Uterus (tissue), 3 donors: ENCODE measurements at regions not wholly inside any gene's neighbourhood (a gene's known extent, or its start where the extent isn't known, plus 50 kb on each side); places are given as distances from the start of the nearest gene placed in this dataset.
A peak's percentile ranks its signal among the peaks of the same experiment; 100 is the strongest.

Source experiments
- DNase-seq, 2 donors: peaks; one replicate each; pipeline ENCODE4 v3.0.0-alpha.2; 2019 to 2020
- H3K27ac ChIP-seq, 2 donors: fragments of 200-600 bp; sonication (generic); 1 replicate in 1 of 2; 2 replicates in 1 of 2; pipeline ENCODE4 v1.5.1; 2016 to 2018
- H3K27me3 ChIP-seq, 2 donors: fragments of 200-600 bp; sonication (generic); one replicate each; pipeline ENCODE4 v1.5.1; 2018 to 2019; ENCODE audit warnings: control low read depth in 1 of 2
- H3K36me3 ChIP-seq, 2 donors: fragments of 200-600 bp; sonication (generic); one replicate each; pipeline ENCODE4 v1.5.1; 2019; ENCODE audit warnings: control low read depth in 1 of 2
- H3K4me1 ChIP-seq, 2 donors: fragments of 200-600 bp; sonication (generic); one replicate each; pipeline ENCODE4 v1.5.1; 2018 to 2019; ENCODE audit warnings: control low read depth in 1 of 2
- H3K4me3 ChIP-seq, 2 donors: fragments of 200-600 bp; sonication (generic); 1 replicate in 1 of 2; 2 replicates in 1 of 2; pipeline ENCODE4 v1.5.1; 2018 to 2019; ENCODE audit warnings: mild to moderate bottlenecking in 1 of 2
- H3K9me3 ChIP-seq, 2 donors: fragments of 200-600 bp; sonication (generic); one replicate each; pipeline ENCODE4 v1.5.1; 2019; ENCODE audit warnings: control low read depth in 1 of 2
- POLR2A ChIP-seq, 2 donors: fragments of 450-650 bp; IDR thresholded peaks; one replicate each; pipeline ENCODE4 v1.6.1; 2016; ENCODE audit warnings: antibody characterized with exemption in 2 of 2, mild to moderate bottlenecking in 1 of 2, moderate library complexity in 1 of 2
- intact Hi-C: fragments of 100-400 bp; cut with DNase I; formaldehyde crosslinking; loops from one replicate; pipeline ENCODE4 v1.15.1; 2023; ENCODE audit warnings: low total_unique reads
- TF ChIP-seq, protein P1 (sequence below), 4 experiments: fragments of 200-600 bp in 2 of 4; fragments of 450-650 bp in 2 of 4; sonication (generic) in 2 of 4; IDR thresholded peaks; one replicate each; pipeline ENCODE4 v1.5.1; 2016 to 2019; ENCODE audit warnings: antibody characterized with exemption in 4 of 4, mild to moderate bottlenecking in 2 of 4, moderate library complexity in 1 of 4
- donor health status: DM: yes; HTN: yes; CAD: no.

DNA sequence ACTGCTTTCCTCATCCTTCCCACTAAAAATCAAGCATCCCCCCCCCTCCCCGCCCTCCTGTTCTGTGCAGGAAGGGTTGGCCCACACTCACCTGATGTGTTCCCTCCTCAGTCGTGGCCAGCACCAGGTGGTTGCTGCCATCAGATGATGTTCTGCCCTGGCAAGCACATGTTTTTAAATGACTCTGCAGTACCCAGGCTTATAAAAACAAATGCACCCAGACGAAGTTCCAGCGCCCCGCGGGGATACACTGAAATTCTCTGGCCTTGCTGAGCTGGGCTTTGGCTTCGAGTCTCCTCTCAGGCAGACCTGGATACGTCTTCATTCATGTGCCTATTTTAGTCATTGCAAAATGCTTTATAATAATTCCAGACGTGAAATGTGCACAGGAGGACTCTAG lies 316.3 kb downstream of the DLEU7 start:
- H3K4me3 ChIP-seq, result no peak overlapping the region
- intact Hi-C loops, result no loop called here
- no peaks in the 10 kb centered on the region for H3K36me3 ChIP-seq
- H3K9me3 ChIP-seq, result no peaks in the 10 kb centered on the region
- H3K27ac ChIP-seq, result no peak overlapping the region
- DNase-seq, result no peak
- no peaks in the 10 kb centered on the region for H3K27me3 ChIP-seq
- H3K4me1 ChIP-seq, result peaks cover 7 to 10% of the 10 kb centered on the region in 2 donors
- TF ChIP-seq, protein P1, sequence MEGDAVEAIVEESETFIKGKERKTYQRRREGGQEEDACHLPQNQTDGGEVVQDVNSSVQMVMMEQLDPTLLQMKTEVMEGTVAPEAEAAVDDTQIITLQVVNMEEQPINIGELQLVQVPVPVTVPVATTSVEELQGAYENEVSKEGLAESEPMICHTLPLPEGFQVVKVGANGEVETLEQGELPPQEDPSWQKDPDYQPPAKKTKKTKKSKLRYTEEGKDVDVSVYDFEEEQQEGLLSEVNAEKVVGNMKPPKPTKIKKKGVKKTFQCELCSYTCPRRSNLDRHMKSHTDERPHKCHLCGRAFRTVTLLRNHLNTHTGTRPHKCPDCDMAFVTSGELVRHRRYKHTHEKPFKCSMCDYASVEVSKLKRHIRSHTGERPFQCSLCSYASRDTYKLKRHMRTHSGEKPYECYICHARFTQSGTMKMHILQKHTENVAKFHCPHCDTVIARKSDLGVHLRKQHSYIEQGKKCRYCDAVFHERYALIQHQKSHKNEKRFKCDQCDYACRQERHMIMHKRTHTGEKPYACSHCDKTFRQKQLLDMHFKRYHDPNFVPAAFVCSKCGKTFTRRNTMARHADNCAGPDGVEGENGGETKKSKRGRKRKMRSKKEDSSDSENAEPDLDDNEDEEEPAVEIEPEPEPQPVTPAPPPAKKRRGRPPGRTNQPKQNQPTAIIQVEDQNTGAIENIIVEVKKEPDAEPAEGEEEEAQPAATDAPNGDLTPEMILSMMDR (IDR thresholded peaks at IDR 0.05), result no peak
- TF ChIP-seq POLR2A (IDR thresholded peaks at IDR 0.05), result no peak

DNA sequence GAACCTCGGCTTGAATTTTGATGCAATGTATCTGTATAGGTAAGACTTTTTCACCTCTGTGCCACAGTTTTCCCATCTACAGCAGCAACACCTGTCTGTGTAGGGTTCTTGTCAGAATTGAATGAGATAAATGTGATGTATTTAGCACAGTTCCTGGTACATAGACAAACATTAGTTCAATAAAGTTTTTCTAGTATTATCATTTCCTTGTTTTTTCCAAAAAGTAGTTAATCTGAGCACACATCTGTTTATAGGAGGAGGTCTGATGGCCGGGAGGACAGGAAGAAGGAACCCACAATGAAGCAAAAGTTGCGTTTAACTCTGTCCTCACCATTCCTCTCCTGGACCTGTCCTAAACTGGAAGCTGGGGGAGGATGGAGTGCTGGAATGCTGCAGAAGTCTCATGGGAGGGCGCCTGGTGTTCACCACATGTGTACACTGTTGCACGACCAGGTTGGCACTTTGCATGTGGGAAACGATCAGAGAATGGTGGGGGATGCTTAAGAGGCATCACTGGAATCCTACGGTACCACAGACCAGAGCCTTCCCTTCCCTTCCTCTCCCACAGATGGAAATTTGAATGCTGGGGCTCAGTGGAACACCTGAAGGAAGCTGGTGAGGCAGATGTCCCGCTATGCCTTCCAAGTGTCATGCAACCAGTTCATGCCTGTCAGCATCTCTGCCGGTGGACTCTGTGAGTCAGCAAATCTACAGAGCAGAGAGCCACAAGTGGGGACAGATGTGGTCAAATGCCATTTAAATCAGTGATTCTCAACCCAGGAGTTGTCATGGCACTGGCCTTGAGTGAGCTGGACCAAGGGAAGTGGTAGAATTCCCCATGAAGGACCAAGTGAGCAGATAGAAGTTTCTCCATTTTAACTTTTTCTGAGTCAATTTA lies 315.6 kb downstream of the DLEU7 start:
- TF ChIP-seq, protein P1 (IDR thresholded peaks at IDR 0.05), result no peak
- no peak for TF ChIP-seq POLR2A (IDR thresholded peaks at IDR 0.05)
- no peak for DNase-seq
- Histone ChIP-seq H3K27ac (no peak overlapping the region), H3K4me3 (no peak overlapping the region), H3K27me3 (no peaks in the 10 kb centered on the region), H3K9me3 (no peaks in the 10 kb centered on the region), H3K36me3 (no peaks in the 10 kb centered on the region), H3K4me1 (peaks cover 7 to 10% of the 10 kb centered on the region in 2 donors)
- intact Hi-C loops, result no loop called here

DNA sequence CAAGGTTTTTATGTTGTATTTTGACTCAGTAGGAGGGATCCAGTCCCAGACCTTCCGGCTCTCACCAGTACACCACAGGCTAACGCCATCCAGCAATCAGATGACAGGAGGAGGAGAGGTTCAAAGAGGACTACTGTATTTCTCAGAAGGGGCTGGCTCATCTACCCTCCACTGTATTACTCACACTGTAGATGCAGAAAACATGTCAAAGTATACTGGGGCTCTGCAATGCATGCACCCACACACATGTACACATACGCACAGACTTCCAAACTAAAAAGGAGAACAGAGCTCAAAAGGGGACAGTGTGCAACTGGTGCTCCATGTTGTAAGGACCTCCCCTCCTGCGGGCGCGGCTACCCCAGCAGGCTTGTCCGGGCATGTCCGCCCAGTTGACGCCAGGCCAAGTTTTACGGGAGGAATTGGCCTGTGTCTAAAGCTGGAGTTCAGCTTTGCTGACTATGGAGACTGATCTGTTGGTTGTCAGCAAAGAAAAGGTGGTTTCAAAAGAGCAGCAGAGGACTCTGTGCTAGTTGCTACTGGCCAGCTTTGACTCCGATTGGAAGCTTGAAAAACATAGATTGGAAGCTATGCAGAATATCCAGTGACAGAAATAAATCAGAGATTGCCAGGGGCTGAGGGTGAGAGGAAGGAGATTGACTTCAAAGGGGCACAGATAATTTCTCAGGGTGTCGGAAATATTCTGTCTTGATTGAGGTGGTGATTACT lies 314.2 kb downstream of the DLEU7 start:
- Histone ChIP-seq H3K9me3 (no peaks in the 10 kb centered on the region), H3K27me3 (no peaks in the 10 kb centered on the region), H3K36me3 (no peaks in the 10 kb centered on the region), H3K4me3 (peak overlapping the region in 1 of 2 donors; percentile 4), H3K27ac (peak overlapping the region; percentile 47 to 72), H3K4me1 (peaks cover 7 to 10% of the 10 kb centered on the region in 2 donors)
- DNase-seq, result peak; percentile 72 to 80
- intact Hi-C loops, result no loop called here
- TF ChIP-seq, protein P1 (IDR thresholded peaks at IDR 0.05), result no peak

DNA sequence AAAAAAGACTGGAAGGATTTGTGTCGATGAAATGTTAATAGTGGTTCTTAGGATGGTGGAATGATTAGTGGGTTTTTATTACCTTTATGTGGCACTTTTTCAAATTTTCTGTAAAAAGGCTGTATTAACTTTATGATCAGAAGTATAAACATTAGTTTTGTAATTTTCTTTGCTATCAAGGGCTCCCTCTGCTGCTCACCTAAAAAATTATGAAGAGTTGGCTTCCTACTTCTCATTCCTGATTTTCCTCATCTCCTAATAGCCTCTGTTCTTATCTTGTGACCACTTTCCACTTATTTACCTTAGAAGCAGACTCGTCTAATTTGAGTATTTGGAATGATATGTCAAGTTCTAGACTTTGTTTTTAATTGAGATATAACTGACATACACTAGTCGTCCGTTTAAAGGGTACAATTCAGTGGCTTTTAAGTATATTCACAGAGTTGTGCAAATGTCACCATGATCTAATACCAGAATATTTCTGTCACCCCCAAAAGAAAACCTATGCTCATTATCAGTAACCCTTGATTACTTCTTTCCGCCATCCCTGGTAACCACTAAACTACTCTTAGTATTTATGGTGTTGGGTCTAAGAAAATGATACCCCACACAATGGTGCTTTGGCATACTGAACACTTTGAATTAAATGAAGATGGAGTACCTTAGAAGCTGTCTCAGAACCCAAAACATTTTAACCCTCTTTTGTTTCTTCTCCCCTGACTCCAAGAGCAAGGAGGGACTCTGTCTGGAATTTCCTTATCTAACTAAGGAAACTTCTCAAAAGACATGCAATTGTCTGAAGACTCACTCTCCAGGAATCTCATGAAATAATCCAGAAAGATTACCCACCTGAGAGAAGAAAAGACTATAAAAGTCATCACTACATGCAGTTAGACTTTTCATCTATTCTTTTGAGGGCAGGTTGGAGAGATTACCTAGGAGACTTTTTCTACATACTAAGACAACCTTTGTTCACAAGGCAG lies 311.3 kb downstream of the DLEU7 start:
- DNase-seq, result no peak
- peaks cover 0 to 5% of the 10 kb centered on the region in 2 donors for H3K9me3 ChIP-seq
- intact Hi-C loops, result no loop called here
- H3K4me1 ChIP-seq, result peaks cover 7 to 10% of the 10 kb centered on the region in 2 donors
- TF ChIP-seq POLR2A (IDR thresholded peaks at IDR 0.05), result no peak
- TF ChIP-seq, protein P1 (IDR thresholded peaks at IDR 0.05), result peak; percentile 50 to 61 (median 56)
- H3K4me3 ChIP-seq, result no peak overlapping the region
- H3K27me3 ChIP-seq, result no peaks in the 10 kb centered on the region
- no peak overlapping the region for H3K27ac ChIP-seq
- no peaks in the 10 kb centered on the region for H3K36me3 ChIP-seq
